H1 (cell line): ENCODE measurements at regions not wholly inside any gene's neighbourhood (a gene's known extent, or its start where the extent isn't known, plus 50 kb on each side); places are given as distances from the start of the nearest gene placed in this dataset.

Experiments
- CTCF ChIA-PET: fragments of 300-600 bp; sonication (Branson Sonifier 250); formaldehyde crosslinking; loops from one replicate; lab custom pipeline; 2021; ENCODE audit not compliant: partially characterized antibody; lab: Charles Lee
- POLR2A ChIA-PET: fragments of 300-600 bp; sonication (Branson Sonifier 250); formaldehyde crosslinking; loops from one replicate; lab custom pipeline; 2021; ENCODE audit warnings: inconsistent platforms; ENCODE audit not compliant: partially characterized antibody; lab: Charles Lee
- DNase-seq, 2 experiments: peaks; one replicate each; pipeline versions ENCODE4 v3.0.0 to v3.0.0-alpha.2; 2010 to 2022; ENCODE audit warnings: low spot score in 2 of 2, low read depth in 1 of 2, mixed read lengths in 1 of 2
- FAIRE-seq: peaks from 2 replicates; lab custom pipeline; 2011; peaks lifted over from hg19 to GRCh38; lab: Jason Lieb, UNC
- H2AFZ ChIP-seq: 2 replicates; pipeline ENCODE4 v1.8.1; 2012; ENCODE audit warnings: low read length, inconsistent platforms
- H2AK5ac ChIP-seq: 2 replicates; pipeline ENCODE4 v1.6.1; 2013; ENCODE audit warnings: low read depth, low read length
- H2BK120ac ChIP-seq: replicated peaks from 2 replicates; pipeline ENCODE3; 2013; ENCODE audit warnings: low read depth, low read length, inconsistent platforms
- H2BK12ac ChIP-seq: 2 replicates; pipeline ENCODE4 v1.6.1; 2013; ENCODE audit warnings: low read depth, low read length
- H2BK15ac ChIP-seq: 2 replicates; pipeline ENCODE4 v1.6.1; 2013; ENCODE audit warnings: low read length
- H2BK20ac ChIP-seq: 2 replicates; pipeline ENCODE4 v1.6.1; 2013; ENCODE audit warnings: low read length
- H2BK5ac ChIP-seq: 2 replicates; pipeline ENCODE4 v1.6.1; 2013; ENCODE audit warnings: low read depth, low read length
- H3K14ac ChIP-seq: 2 replicates; pipeline ENCODE4 v1.6.1; 2013; ENCODE audit warnings: inconsistent platforms; ENCODE audit not compliant: insufficient read length
- H3K18ac ChIP-seq: 2 replicates; pipeline ENCODE4 v1.6.1; 2013; ENCODE audit warnings: low read length; ENCODE audit errors: extremely low read depth
- H3K23ac ChIP-seq: 2 replicates; pipeline ENCODE4 v1.6.1; 2013; ENCODE audit warnings: inconsistent platforms; ENCODE audit not compliant: insufficient read length
- H3K23me2 ChIP-seq: 2 replicates; pipeline ENCODE4 v1.6.1; 2013; ENCODE audit warnings: low read depth, low read length
- H3K27ac ChIP-seq: 2 replicates; pipeline ENCODE4 v1.6.1; 2011; ENCODE audit warnings: low read depth, low read length, inconsistent platforms
- H3K27me3 ChIP-seq, 4 experiments: replicated peaks in 1 of 4; 1 replicate in 1 of 4; 2 replicates in 3 of 4; pipeline versions ENCODE4 v1.6.1 to v1.8.1; 2011 to 2013; ENCODE audit warnings: low read length in 3 of 4, mild to moderate bottlenecking in 3 of 4, inconsistent platforms in 2 of 4, mixed read lengths in 2 of 4, moderate library complexity in 1 of 4; ENCODE audit not compliant: control insufficient read depth in 3 of 4, insufficient read depth in 3 of 4; ENCODE audit errors: extremely low read depth in 1 of 4
- H3K36me3 ChIP-seq, 4 experiments: 2 replicates each; pipeline versions ENCODE4 v1.6.1 to v1.8.1; 2011 to 2013; ENCODE audit warnings: mild to moderate bottlenecking in 4 of 4, low read length in 3 of 4, moderate library complexity in 2 of 4, control low read depth in 1 of 4, inconsistent platforms in 1 of 4; ENCODE audit not compliant: insufficient read depth in 4 of 4, control insufficient read depth in 2 of 4
- H3K4ac ChIP-seq: replicated peaks from 2 replicates; pipeline ENCODE3; 2013; ENCODE audit warnings: low read length, low read depth, mixed read lengths, inconsistent platforms; ENCODE audit not compliant: insufficient read length
- H3K4me1 ChIP-seq, 4 experiments: replicated peaks in 1 of 4; 1 replicate in 1 of 4; 2 replicates in 3 of 4; pipeline versions ENCODE4 v1.6.1 to v1.8.1; 2011 to 2013; ENCODE audit warnings: low read length in 3 of 4, inconsistent platforms in 2 of 4, mixed read lengths in 1 of 4; ENCODE audit not compliant: insufficient read depth in 4 of 4, control insufficient read depth in 3 of 4
- H3K4me2 ChIP-seq, 2 experiments: 2 replicates each; pipeline versions ENCODE4 v1.6.1 to v1.8.1; 2011 to 2013; ENCODE audit warnings: low read depth in 2 of 2, low read length in 2 of 2, control low read depth in 1 of 2, inconsistent platforms in 1 of 2, mild to moderate bottlenecking in 1 of 2; ENCODE audit not compliant: insufficient read depth in 1 of 2
- H3K4me3 ChIP-seq, 4 experiments: fragments of 200-600, 300-600 bp in 1 of 4; sonication (generic), shearing (Covaris generic), sonication (Bioruptor Twin) in 1 of 4; 2 replicates each; pipeline versions ENCODE4 v1.5.1 to v1.8.1; 2011 to 2016; ENCODE audit warnings: low read length in 4 of 4, low read depth in 3 of 4, control low read depth in 2 of 4, inconsistent platforms in 2 of 4, mild to moderate bottlenecking in 2 of 4, mixed read lengths in 1 of 4, moderate library complexity in 1 of 4; ENCODE audit not compliant: insufficient read depth in 2 of 4; ENCODE audit errors: extremely low read depth in 1 of 4
- H3K56ac ChIP-seq: replicated peaks from 2 replicates; pipeline ENCODE3; 2013; ENCODE audit warnings: low read depth, mild to moderate bottlenecking, mixed read lengths, low read length, inconsistent platforms; ENCODE audit not compliant: insufficient read length
- H3K79me1 ChIP-seq: 2 replicates; pipeline ENCODE4 v1.6.1; 2013; ENCODE audit warnings: low read depth, low read length, control low read depth
- H3K79me2 ChIP-seq, 2 experiments: 2 replicates each; pipeline versions ENCODE4 v1.6.1 to v1.8.1; 2012 to 2013; ENCODE audit warnings: low read length in 2 of 2, mild to moderate bottlenecking in 2 of 2, inconsistent platforms in 1 of 2; ENCODE audit not compliant: insufficient read depth in 2 of 2, control insufficient read depth in 1 of 2
- H3K9ac ChIP-seq, 4 experiments: replicated peaks in 1 of 4; 1 replicate in 1 of 4; 2 replicates in 3 of 4; pipeline versions ENCODE4 v1.6.1 to v1.8.1; 2011 to 2013; ENCODE audit warnings: low read depth in 3 of 4, low read length in 3 of 4, control low read depth in 2 of 4, mild to moderate bottlenecking in 2 of 4, moderate library complexity in 2 of 4, inconsistent platforms in 1 of 4; ENCODE audit errors: extremely low read depth in 1 of 4
- H3K9me3 ChIP-seq, 2 experiments: 2 replicates each; pipeline versions ENCODE4 v1.6.1 to v1.8.1; 2012 to 2013; ENCODE audit warnings: mild to moderate bottlenecking in 2 of 2, moderate library complexity in 2 of 2, control low read depth in 1 of 2, inconsistent platforms in 1 of 2, low read depth in 1 of 2, low read length in 1 of 2, mixed read lengths in 1 of 2; ENCODE audit not compliant: insufficient read depth in 2 of 2
- H4K20me1 ChIP-seq, 2 experiments: replicated peaks in 1 of 2; 2 replicates each; pipeline versions ENCODE3 to v1.8.1; 2011 to 2013; ENCODE audit warnings: inconsistent platforms in 2 of 2, low read length in 2 of 2, mild to moderate bottlenecking in 1 of 2; ENCODE audit not compliant: insufficient read depth in 2 of 2, control insufficient read depth in 1 of 2
- H4K5ac ChIP-seq: 2 replicates; pipeline ENCODE4 v1.6.1; 2013; ENCODE audit warnings: low read length, low read depth, mixed read lengths, inconsistent platforms; ENCODE audit not compliant: insufficient read length
- H4K8ac ChIP-seq: 2 replicates; pipeline ENCODE4 v1.8.0; 2013; ENCODE audit warnings: mild to moderate bottlenecking, moderate library complexity, low read length, inconsistent platforms; ENCODE audit not compliant: insufficient read depth; ENCODE audit errors: extremely low read depth
- H4K91ac ChIP-seq: replicated peaks from 2 replicates; pipeline ENCODE3; 2013; ENCODE audit warnings: low read length, mixed read lengths, inconsistent platforms; ENCODE audit not compliant: insufficient read length
- CBX5 ChIP-seq: fragments of 300-800, 300-1000 bp; sonication (generic); IDR thresholded peaks from 2 replicates; pipeline ENCODE4 v1.7.1; 2016; ENCODE audit warnings: antibody characterized with exemption, low read length, low read depth
- FOSL1 ChIP-seq: IDR thresholded peaks from 2 replicates; pipeline ENCODE4 v1.6.1; 2011; ENCODE audit warnings: mild to moderate bottlenecking, low read depth, low read length, moderate library complexity; ENCODE audit not compliant: insufficient read depth
- HDAC6 ChIP-seq: IDR thresholded peaks from one replicate; pipeline ENCODE4 v1.7.1; 2012; ENCODE audit warnings: low read depth, mild to moderate bottlenecking, inconsistent platforms, low read length, moderate library complexity
- KDM4A ChIP-seq: IDR thresholded peaks from one replicate; pipeline ENCODE4 v1.7.1; 2012; ENCODE audit warnings: low read depth, mild to moderate bottlenecking, moderate library complexity, low read length, inconsistent platforms; ENCODE audit not compliant: severe bottlenecking
- POLR2AphosphoS5 ChIP-seq: IDR thresholded peaks from 2 replicates; pipeline ENCODE4 v1.6.1; 2011; ENCODE audit warnings: low read depth, low read length
- RXRA ChIP-seq: IDR thresholded peaks from 2 replicates; pipeline ENCODE4 v1.6.1; 2011; ENCODE audit warnings: low read depth, mild to moderate bottlenecking, low read length, moderate library complexity; ENCODE audit not compliant: insufficient read depth
- TCF12 ChIP-seq: IDR thresholded peaks from 2 replicates; pipeline ENCODE4 v1.6.1; 2011; ENCODE audit warnings: low read depth, mild to moderate bottlenecking, low read length
- WGBS, 2 experiments: shearing (Covaris generic) in 1 of 2; methylation state at CpG; one replicate each; pipeline versions ENCODE4 v1.1.6 to v1.1.7; 2013 to 2015; ENCODE audit warnings: low lambda C conversion rate in 2 of 2, mixed read lengths in 2 of 2, inconsistent platforms in 1 of 2, low coverage in 1 of 2, missing lambda C conversion rate in 1 of 2; ENCODE audit not compliant: insufficient replicate concordance in 2 of 2, insufficient coverage in 1 of 2, insufficient read length in 1 of 2; ENCODE audit errors: extremely low coverage in 1 of 2, missing lambda C conversion rate in 1 of 2; 5-methylcytosine and 5-hydroxymethylcytosine counted together
- TF ChIP-seq, protein P1 (sequence below): IDR thresholded peaks from 2 replicates; pipeline ENCODE4 v1.6.1; 2012; ENCODE audit warnings: inconsistent platforms

DNA sequence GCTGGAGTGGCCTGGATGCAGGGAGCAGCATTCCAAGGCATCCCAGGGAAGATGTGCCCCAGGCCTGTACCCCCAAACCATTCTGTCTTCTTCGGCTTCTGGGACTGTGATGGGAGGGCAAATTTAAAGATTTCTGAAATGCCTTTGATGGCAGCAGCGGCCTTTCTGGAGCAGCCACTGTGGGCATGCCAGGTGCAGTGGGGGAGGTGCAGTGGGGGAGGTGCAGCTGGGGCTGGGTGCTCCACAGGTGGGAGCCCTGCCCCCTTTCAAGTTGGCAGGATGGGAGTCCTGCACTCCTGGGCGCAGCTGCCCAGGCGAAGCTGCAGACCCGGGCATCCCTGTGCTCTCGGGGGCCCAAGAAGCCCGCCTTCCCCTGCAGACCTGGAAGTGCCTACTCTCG lies 293.5 kb upstream of the MOCS1 start:
- no peaks in the 10 kb centered on the region for H3K23me2 ChIP-seq
- H3K27ac ChIP-seq: no peak overlapping the region
- no peak overlapping the region for H2BK15ac ChIP-seq
- no peak overlapping the region for H2AK5ac ChIP-seq
- POLR2A ChIA-PET: interaction anchor here (1.2 kb wide), 1 partner anchor 9 kb away, joined by 3 read pairs; no protein-coding TSS in a partner anchor
- H3K4ac ChIP-seq: no peak overlapping the region
- peaks cover 0 to 6% (median 3%) of the 10 kb centered on the region in 4 experiments; a peak in 3 of 7 replicates for H3K4me1 ChIP-seq
- H4K20me1 ChIP-seq: no peaks in the 10 kb centered on the region
- H3K36me3 ChIP-seq: no peaks in the 10 kb centered on the region
- no peak overlapping the region for H3K23ac ChIP-seq
- FAIRE-seq: no peak
- no peak overlapping the region for H2BK120ac ChIP-seq
- H3K56ac ChIP-seq: no peak overlapping the region
- no peaks in the 10 kb centered on the region for H3K79me2 ChIP-seq
- 62% methylated on average over 8 of the region's 8 CpGs; no CpG with 5 or more reads in 1 of the 2 experiments for WGBS, 2 experiments
- H3K27me3 ChIP-seq: no peaks in the 10 kb centered on the region
- H3K4me2 ChIP-seq: no peak overlapping the region
- no peak overlapping the region for H2BK20ac ChIP-seq
- no peak overlapping the region for H2BK12ac ChIP-seq
- no peak overlapping the region for H4K5ac ChIP-seq
- H3K18ac ChIP-seq: no peak overlapping the region
- H3K9me3 ChIP-seq: 0 out of 4 replicates have a peak, but pooled peaks cover 0 to 3% of the 10 kb centered on the region in 2 experiments
- no peak overlapping the region for H4K91ac ChIP-seq
- H2AFZ ChIP-seq: no peak overlapping the region
- TF ChIP-seq RXRA: no peak
- no peak for TF ChIP-seq KDM4A
- TF ChIP-seq, protein P1, sequence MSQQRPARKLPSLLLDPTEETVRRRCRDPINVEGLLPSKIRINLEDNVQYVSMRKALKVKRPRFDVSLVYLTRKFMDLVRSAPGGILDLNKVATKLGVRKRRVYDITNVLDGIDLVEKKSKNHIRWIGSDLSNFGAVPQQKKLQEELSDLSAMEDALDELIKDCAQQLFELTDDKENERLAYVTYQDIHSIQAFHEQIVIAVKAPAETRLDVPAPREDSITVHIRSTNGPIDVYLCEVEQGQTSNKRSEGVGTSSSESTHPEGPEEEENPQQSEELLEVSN: no peak
- no peak for TF ChIP-seq CBX5
- TF ChIP-seq TCF12: peak; percentile 92
- no peak for TF ChIP-seq POLR2AphosphoS5
- TF ChIP-seq FOSL1: no peak
- TF ChIP-seq HDAC6: no peak
- TF ChIP-seq, all 59 proteins: peak for 1
- Histone ChIP-seq H2BK5ac (no peak overlapping the region), H3K79me1 (no peaks in the 10 kb centered on the region), H3K14ac (no peak overlapping the region), H4K8ac (no peak overlapping the region), H3K9ac (no peak overlapping the region), H3K4me3 (no peak overlapping the region)
- CTCF ChIA-PET: no interaction called here
- no peak for DNase-seq
